Left lung (tissue), 4 donors: ENCODE measurements at regions not wholly inside any gene's neighbourhood (a gene's known extent, or its start where the extent isn't known, plus 50 kb on each side); places are given as distances from the start of the nearest gene placed in this dataset.

Experiments used
- ATAC-seq: fragments of 200-7000 bp; cut with Tn5 transposase; one replicate; pipeline ENCODE4 v1.9.1; 2020; ENCODE audit warnings: moderate library complexity
- DNase-seq, 4 donors: peaks; one replicate each; pipeline ENCODE4 v3.0.0-alpha.2; 2013 to 2020
- H3K27ac ChIP-seq, 2 donors: fragments of 200-600 bp; sonication (generic) in 1 of 2; one replicate each; pipeline versions ENCODE4 v1.5.0 to v1.8.0; 2020 to 2021
- H3K27me3 ChIP-seq, 2 donors: fragments of 200-600 bp; sonication (generic) in 1 of 2; one replicate each; pipeline versions ENCODE4 v1.5.0 to v1.8.0; 2020 to 2021
- H3K36me3 ChIP-seq, 2 donors: fragments of 200-600 bp; sonication (generic) in 1 of 2; one replicate each; pipeline versions ENCODE4 v1.5.0 to v1.8.0; 2020 to 2021
- H3K4me1 ChIP-seq, 2 donors: fragments of 200-600 bp; one replicate each; pipeline ENCODE4 v1.8.0; 2021
- H3K4me3 ChIP-seq, 2 donors: fragments of 200-600 bp; sonication (generic) in 1 of 2; one replicate each; pipeline versions ENCODE4 v1.5.0 to v1.8.0; 2020 to 2021; ENCODE audit warnings: mild to moderate bottlenecking in 1 of 2
- H3K9me3 ChIP-seq, 2 donors: fragments of 200-600 bp; sonication (generic) in 1 of 2; one replicate each; pipeline versions ENCODE4 v1.5.0 to v1.8.0; 2020 to 2021
- CTCF ChIP-seq, 2 donors: fragments of 200-600 bp; sonication (generic) in 1 of 2; IDR thresholded peaks; one replicate each; pipeline versions ENCODE4 v1.5.0 to v1.8.0; 2021; ENCODE audit warnings: antibody characterized with exemption in 2 of 2
- intact Hi-C, 2 donors: fragments of 100-400 bp; cut with DNase I; formaldehyde crosslinking; loops; one replicate each; pipeline versions ENCODE4 v1.11.2 to v1.14.2; 2022
- donor health status: DM: no; HTN: yes; CAD: no.
- donor health status: DM: no; HTN: no; CAD: no.

- no peak overlapping the region for H3K27ac ChIP-seq
- H3K4me3 ChIP-seq, result no peak overlapping the region
- no peaks in the 10 kb centered on the region for H3K36me3 ChIP-seq
- no peaks in the 10 kb centered on the region for H3K27me3 ChIP-seq
- H3K9me3 ChIP-seq, result peaks cover 0 to 9% of the 10 kb centered on the region in 2 donors
- no peaks in the 10 kb centered on the region for H3K4me1 ChIP-seq
- DNase-seq, result peak in 1 of 4 donors; percentile 60
- ATAC-seq, result no peak
- intact Hi-C loops, result no loop called here
- TF ChIP-seq CTCF (IDR thresholded peaks at IDR 0.05), result no peak
Measured at GRCh38 chr2:20879221-20879620, 56.3 kb upstream of the LDAH start.

GRCh38 chr2:20877960-20878359 is 55.1 kb upstream of the LDAH start:
- peaks cover 0 to 9% of the 10 kb centered on the region in 2 donors for H3K9me3 ChIP-seq
- peak in 1 of 4 donors; percentile 21 for DNase-seq
- intact Hi-C loops, result no loop called here
- no peaks in the 10 kb centered on the region for H3K27me3 ChIP-seq
- no peaks in the 10 kb centered on the region for H3K36me3 ChIP-seq
- H3K4me3 ChIP-seq, result no peak overlapping the region
- no peak for ATAC-seq
- TF ChIP-seq CTCF (IDR thresholded peaks at IDR 0.05), result no peak
- no peaks in the 10 kb centered on the region for H3K4me1 ChIP-seq
- H3K27ac ChIP-seq, result no peak overlapping the region
